Prostate gland (tissue), 2 donors: ENCODE measurements at regions not wholly inside any gene's neighbourhood (a gene's known extent, or its start where the extent isn't known, plus 50 kb on each side); places are given as distances from the start of the nearest gene placed in this dataset.

Experiments
- DNase-seq: peaks from one replicate; pipeline ENCODE4 v3.0.0-alpha.2; 2019; ENCODE audit warnings: low spot score
- H3K27ac ChIP-seq, 2 donors: fragments of 200-600 bp; sonication (generic); 2 replicates each; pipeline ENCODE4 v1.5.1; 2017 to 2019
- H3K27me3 ChIP-seq: fragments of 200-600 bp; sonication (generic); replicated peaks from 2 replicates; pipeline ENCODE4 v1.5.1; 2019; ENCODE audit not compliant: insufficient read depth
- H3K36me3 ChIP-seq, 2 donors: fragments of 200-600 bp; sonication (generic); 1 replicate in 1 of 2; 2 replicates in 1 of 2; pipeline versions ENCODE4 v1.5.1 to v1.8.1; 2017 to 2019
- H3K4me1 ChIP-seq: fragments of 200-600 bp; sonication (generic); replicated peaks from 2 replicates; pipeline ENCODE4 v1.5.1; 2019
- H3K4me3 ChIP-seq, 2 donors: fragments of 200-600 bp; sonication (generic); 2 replicates each; pipeline ENCODE4 v1.5.1; 2017 to 2019
- H3K9me3 ChIP-seq: fragments of 200-600 bp; sonication (generic); 2 replicates; pipeline ENCODE4 v1.5.1; 2017
- POLR2A ChIP-seq: fragments of 450-650 bp; IDR thresholded peaks from one replicate; pipeline ENCODE4 v1.6.1; 2016; ENCODE audit warnings: antibody characterized with exemption, mild to moderate bottlenecking
- POLR2AphosphoS5 ChIP-seq: sonication (generic); formaldehyde crosslinking; IDR thresholded peaks from one replicate; pipeline ENCODE4 v1.6.1; 2017; ENCODE audit warnings: antibody characterized with exemption
- WGBS: methylation state at CpG from one replicate; pipeline ENCODE4 v1.1.5; 2018; 5-methylcytosine and 5-hydroxymethylcytosine counted together
- intact Hi-C: fragments of 100-400 bp; cut with DNase I; formaldehyde crosslinking; loops from one replicate; pipeline ENCODE4 v1.14.2; 2022
- TF ChIP-seq, protein P1 (sequence below), 4 experiments: fragments of 200-600 bp in 2 of 4; fragments of 450-650 bp in 2 of 4; sonication (generic) in 2 of 4; IDR thresholded peaks; 1 replicate in 3 of 4; 2 replicates in 1 of 4; pipeline ENCODE4 v1.5.1; 2016 to 2019; ENCODE audit warnings: antibody characterized with exemption in 4 of 4, mild to moderate bottlenecking in 2 of 4, moderate library complexity in 2 of 4

DNA sequence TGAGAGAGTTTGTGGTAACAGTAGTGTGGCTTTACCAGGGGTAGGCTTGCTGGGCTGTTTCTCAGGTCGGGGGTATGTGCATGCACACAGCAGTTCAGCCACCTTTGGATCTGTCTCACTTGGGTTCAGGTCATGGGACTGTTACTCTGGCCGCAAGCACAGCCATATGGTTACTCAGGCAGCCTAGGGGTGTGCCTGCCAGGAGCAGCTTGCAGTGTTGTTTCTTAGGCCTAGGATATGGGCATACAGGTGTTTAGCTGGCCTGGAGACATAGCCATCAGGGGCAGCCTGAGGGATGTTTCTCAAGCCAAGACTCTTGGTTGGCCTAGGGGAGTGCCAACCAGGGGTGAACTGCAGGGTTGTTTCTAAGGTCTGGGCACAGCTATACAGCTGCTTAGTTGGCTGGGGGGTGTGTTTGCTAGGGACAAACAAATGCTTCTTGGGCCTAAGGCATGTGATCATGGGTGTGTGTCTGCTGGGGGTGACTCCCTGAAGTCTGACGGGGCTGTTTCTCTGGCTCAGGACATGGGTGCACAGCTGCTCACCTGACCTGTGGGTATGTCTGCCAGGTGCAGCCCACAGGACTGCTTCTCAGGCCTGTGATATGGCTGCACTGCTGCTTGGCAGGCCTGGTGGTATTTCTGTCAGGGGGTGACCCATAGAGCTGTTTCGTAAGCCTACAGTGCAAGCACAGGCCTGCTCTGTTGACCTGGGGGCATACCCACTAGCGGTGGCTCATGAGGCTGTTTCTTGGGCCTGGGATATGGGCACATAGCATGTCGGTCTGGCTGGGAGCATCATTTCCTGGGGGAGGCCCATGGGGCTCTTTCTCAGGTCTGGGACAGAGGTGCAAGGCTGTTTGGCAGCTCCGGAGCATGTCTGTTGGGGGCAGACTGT is 168.0 kb upstream of the THRB start:
- no peaks in the 10 kb centered on the region for H3K27me3 ChIP-seq
- 93% methylated on average over 7 of the region's 7 CpGs for WGBS
- TF ChIP-seq, protein P1, sequence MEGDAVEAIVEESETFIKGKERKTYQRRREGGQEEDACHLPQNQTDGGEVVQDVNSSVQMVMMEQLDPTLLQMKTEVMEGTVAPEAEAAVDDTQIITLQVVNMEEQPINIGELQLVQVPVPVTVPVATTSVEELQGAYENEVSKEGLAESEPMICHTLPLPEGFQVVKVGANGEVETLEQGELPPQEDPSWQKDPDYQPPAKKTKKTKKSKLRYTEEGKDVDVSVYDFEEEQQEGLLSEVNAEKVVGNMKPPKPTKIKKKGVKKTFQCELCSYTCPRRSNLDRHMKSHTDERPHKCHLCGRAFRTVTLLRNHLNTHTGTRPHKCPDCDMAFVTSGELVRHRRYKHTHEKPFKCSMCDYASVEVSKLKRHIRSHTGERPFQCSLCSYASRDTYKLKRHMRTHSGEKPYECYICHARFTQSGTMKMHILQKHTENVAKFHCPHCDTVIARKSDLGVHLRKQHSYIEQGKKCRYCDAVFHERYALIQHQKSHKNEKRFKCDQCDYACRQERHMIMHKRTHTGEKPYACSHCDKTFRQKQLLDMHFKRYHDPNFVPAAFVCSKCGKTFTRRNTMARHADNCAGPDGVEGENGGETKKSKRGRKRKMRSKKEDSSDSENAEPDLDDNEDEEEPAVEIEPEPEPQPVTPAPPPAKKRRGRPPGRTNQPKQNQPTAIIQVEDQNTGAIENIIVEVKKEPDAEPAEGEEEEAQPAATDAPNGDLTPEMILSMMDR (IDR thresholded peaks at IDR 0.05), result no peak
- TF ChIP-seq POLR2A (no peak), POLR2AphosphoS5 (no peak)
- intact Hi-C loops, result no loop called here
- no peak for DNase-seq
- H3K9me3 ChIP-seq, result no peaks in the 10 kb centered on the region
- no peaks in the 10 kb centered on the region for H3K4me1 ChIP-seq
- H3K36me3 ChIP-seq, result no peaks in the 10 kb centered on the region
- no peak overlapping the region for H3K27ac ChIP-seq
- H3K4me3 ChIP-seq, result no peak overlapping the region

DNA sequence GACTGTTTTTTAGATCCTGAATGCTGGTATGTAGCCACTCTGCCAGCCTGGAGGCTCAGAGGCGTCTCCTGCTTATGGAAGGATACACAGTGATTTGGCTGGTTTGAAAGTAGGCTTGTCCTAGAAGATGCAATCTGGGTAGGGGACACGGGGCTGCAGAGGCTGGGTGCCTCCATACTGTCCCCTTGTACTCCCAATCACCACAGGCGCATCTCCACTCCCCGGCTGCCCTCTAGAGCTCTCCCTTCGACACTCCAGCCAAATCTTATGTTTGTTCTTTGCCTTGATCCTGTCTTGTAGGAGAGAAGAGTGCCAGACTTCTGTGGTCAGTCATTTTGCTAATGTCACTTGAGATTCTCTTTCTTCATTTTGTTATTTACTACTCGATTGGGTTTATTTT is 168.8 kb upstream of the THRB start:
- TF ChIP-seq POLR2A, result no peak
- no peak for TF ChIP-seq POLR2AphosphoS5
- TF ChIP-seq, protein P1 (IDR thresholded peaks at IDR 0.05), result no peak
- 78% methylated on average over 6 of the region's 6 CpGs for WGBS
- Histone ChIP-seq H3K4me3 (no peak overlapping the region), H3K4me1 (no peaks in the 10 kb centered on the region), H3K36me3 (no peaks in the 10 kb centered on the region), H3K27me3 (no peaks in the 10 kb centered on the region), H3K27ac (no peak overlapping the region), H3K9me3 (no peaks in the 10 kb centered on the region)
- DNase-seq, result no peak
- intact Hi-C loops, result no loop called here

DNA sequence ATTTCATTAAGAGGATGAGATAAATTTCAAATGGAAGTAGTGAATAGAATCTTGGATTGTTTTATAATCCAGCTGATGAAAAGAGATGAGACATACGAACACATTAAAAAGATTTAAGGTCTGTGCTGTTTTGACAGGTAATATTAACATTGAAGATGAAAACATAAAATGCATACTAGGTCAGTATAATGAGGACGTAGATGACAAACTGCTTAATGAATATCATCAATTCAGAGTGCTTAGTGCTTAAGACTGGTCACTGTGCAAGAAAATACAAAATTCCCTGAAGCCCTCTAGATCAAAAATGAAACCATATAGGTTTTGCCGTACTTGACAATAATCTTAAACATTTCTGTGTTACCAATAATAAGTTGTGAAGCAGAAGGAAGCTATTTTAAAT is 173.4 kb upstream of the THRB start:
- Histone ChIP-seq H3K4me3 (no peak overlapping the region), H3K27ac (no peak overlapping the region), H3K36me3 (no peaks in the 10 kb centered on the region), H3K4me1 (no peaks in the 10 kb centered on the region), H3K27me3 (no peaks in the 10 kb centered on the region), H3K9me3 (no peaks in the 10 kb centered on the region)
- no peak for DNase-seq
- TF ChIP-seq POLR2AphosphoS5 (no peak), POLR2A (no peak)
- TF ChIP-seq, protein P1 (IDR thresholded peaks at IDR 0.05), result no peak
- WGBS, result 85% methylated on average over 3 of the region's 3 CpGs
- intact Hi-C loops, result no loop called here

DNA sequence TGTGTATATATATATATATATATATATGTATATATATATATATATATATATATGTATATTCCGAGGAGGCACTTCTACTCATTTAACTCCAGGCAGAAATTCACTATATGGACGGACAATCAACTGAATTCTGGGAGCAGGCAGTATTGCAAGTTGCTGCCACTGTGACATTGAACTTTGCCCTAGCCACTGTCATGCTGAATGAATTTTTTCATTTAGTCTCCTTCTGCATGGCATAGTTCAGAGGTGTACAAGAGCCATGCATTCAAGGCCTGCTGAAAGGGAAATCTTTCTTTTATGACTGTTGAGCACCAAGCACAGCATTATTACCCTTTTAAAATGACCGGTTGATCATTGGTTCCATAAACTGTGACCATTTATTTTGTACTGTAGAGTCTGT is 176.2 kb upstream of the THRB start:
- H3K9me3 ChIP-seq, result no peaks in the 10 kb centered on the region
- TF ChIP-seq, protein P1 (IDR thresholded peaks at IDR 0.05), result no peak
- TF ChIP-seq POLR2A (no peak), POLR2AphosphoS5 (no peak)
- no peak overlapping the region for H3K27ac ChIP-seq
- WGBS, result 92% methylated on average over 3 of the region's 3 CpGs
- H3K27me3 ChIP-seq, result no peaks in the 10 kb centered on the region
- no peak for DNase-seq
- no peak overlapping the region for H3K4me3 ChIP-seq
- intact Hi-C loops, result no loop called here
- H3K36me3 ChIP-seq, result no peaks in the 10 kb centered on the region
- no peaks in the 10 kb centered on the region for H3K4me1 ChIP-seq

DNA sequence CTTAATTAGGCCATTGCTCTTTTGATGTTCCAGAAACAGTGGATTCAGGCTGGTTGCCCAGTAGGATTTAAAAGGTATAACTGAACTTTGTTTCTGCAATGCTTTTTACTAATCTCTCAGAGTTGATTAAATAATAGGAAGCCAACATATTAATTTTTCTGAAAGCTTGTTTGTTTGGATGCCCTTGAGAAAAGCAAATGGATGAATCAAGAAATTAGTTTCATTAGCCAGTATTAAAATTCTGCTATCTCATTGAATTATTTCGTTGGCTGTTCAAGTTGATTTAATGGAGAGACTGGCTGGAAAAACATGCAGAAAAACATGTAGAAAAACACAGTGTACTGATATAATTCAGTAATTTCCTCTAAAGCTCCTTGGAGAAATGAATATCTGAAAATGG is 178.9 kb upstream of the THRB start:
- intact Hi-C loops, result no loop called here
- WGBS, result 91% methylated on average over 1 of the region's 1 CpG
- Histone ChIP-seq H3K4me3 (no peak overlapping the region), H3K9me3 (no peaks in the 10 kb centered on the region), H3K36me3 (no peaks in the 10 kb centered on the region), H3K4me1 (no peaks in the 10 kb centered on the region), H3K27me3 (no peaks in the 10 kb centered on the region), H3K27ac (no peak overlapping the region)
- TF ChIP-seq, protein P1 (IDR thresholded peaks at IDR 0.05), result no peak
- TF ChIP-seq POLR2AphosphoS5 (no peak), POLR2A (no peak)
- no peak for DNase-seq
